A673 (cell line): ENCODE measurements at regions not wholly inside any gene's neighbourhood (a gene's known extent, or its start where the extent isn't known, plus 50 kb on each side); places are given as distances from the start of the nearest gene placed in this dataset.
"Not testable (repeated sequence)": the region's sequence is repeated elsewhere in the genome, so short reads cannot be mapped to it uniquely, and the experiment has no call there.

ENCODE experiments used
- BruUV-seq: library from RNA; stranded (reverse); fragments of 400-500 nt; replicated peaks from 2 replicates; lab custom pipeline; 2021; lab: Mats Ljungman, UMichigan
- CTCF ChIA-PET: fragments of 300-600 bp; sonication (Branson Sonifier 250); formaldehyde crosslinking; loops from one replicate; lab custom pipeline; 2022; ENCODE audit warnings: antibody characterized with exemption; lab: Charles Lee
- POLR2A ChIA-PET: fragments of 300-600 bp; sonication (Branson Sonifier 250); formaldehyde crosslinking; loops from one replicate; lab custom pipeline; 2022; ENCODE audit warnings: antibody characterized with exemption; ENCODE audit not compliant: low non-redundant PET; lab: Charles Lee
- DNase-seq: peaks from one replicate; pipeline ENCODE4 v3.0.0-alpha.2; 2015; ENCODE audit warnings: low spot score
- H3K27ac ChIP-seq: fragments of 200-600 bp; sonication (generic); 2 replicates; pipeline ENCODE4 v1.5.1; 2016; ENCODE audit warnings: mixed run types, low read depth, mild to moderate bottlenecking, mixed read lengths, antibody characterized with exemption, low read length; ENCODE audit not compliant: poor library complexity, severe bottlenecking
- H3K27me3 ChIP-seq: fragments of 200-600 bp; sonication (generic); replicated peaks from 2 replicates; pipeline ENCODE4 v1.6.1; 2017; ENCODE audit warnings: mixed run types, low read depth, mild to moderate bottlenecking, mixed read lengths, antibody characterized with exemption, low read length; ENCODE audit not compliant: insufficient read depth, poor library complexity
- H3K36me3 ChIP-seq: fragments of 200-600 bp; sonication (generic); 2 replicates; pipeline ENCODE4 v1.6.1; 2016; ENCODE audit warnings: mixed run types, mild to moderate bottlenecking, mixed read lengths, antibody characterized with exemption, low read length; ENCODE audit not compliant: insufficient read depth, poor library complexity, severe bottlenecking
- H3K4me1 ChIP-seq: fragments of 200-600 bp; sonication (generic); 2 replicates; pipeline ENCODE4 v1.6.1; 2017; ENCODE audit warnings: mixed run types, mild to moderate bottlenecking, mixed read lengths, antibody characterized with exemption, low read length; ENCODE audit not compliant: insufficient read depth, poor library complexity, severe bottlenecking
- H3K4me3 ChIP-seq: fragments of 200-600 bp; sonication (generic); 2 replicates; pipeline ENCODE4 v1.5.1; 2016; ENCODE audit warnings: low read depth, mixed run types, mild to moderate bottlenecking, mixed read lengths, low read length; ENCODE audit not compliant: poor library complexity, severe bottlenecking
- H3K9me3 ChIP-seq: fragments of 200-600 bp; sonication (generic); 2 replicates; pipeline ENCODE4 v1.6.1; 2016; ENCODE audit warnings: mixed run types, low read depth, mild to moderate bottlenecking, mixed read lengths, antibody characterized with exemption, low read length; ENCODE audit not compliant: poor library complexity, severe bottlenecking
- EZH2 ChIP-seq: fragments of 200-600 bp; sonication (generic); IDR thresholded peaks from 2 replicates; pipeline ENCODE4 v1.6.1; 2017; ENCODE audit warnings: borderline replicate concordance, low read depth, mild to moderate bottlenecking, mixed read lengths, antibody characterized with exemption, low read length; ENCODE audit not compliant: poor library complexity, severe bottlenecking
- intact Hi-C: fragments of 100-400 bp; cut with micrococcal nuclease; formaldehyde crosslinking; loops from one replicate; pipeline ENCODE4 v1.10.0; 2022; ENCODE audit not compliant: unreplicated experiment
- TF ChIP-seq, protein P1 (sequence below): fragments of 300-800, 200-600 bp; sonication (generic); conservative IDR thresholded peaks from 2 replicates; pipeline ENCODE4 v1.5.1; 2017; ENCODE audit warnings: low read depth, mild to moderate bottlenecking, antibody characterized with exemption, low read length, moderate library complexity, mixed read lengths

DNA sequence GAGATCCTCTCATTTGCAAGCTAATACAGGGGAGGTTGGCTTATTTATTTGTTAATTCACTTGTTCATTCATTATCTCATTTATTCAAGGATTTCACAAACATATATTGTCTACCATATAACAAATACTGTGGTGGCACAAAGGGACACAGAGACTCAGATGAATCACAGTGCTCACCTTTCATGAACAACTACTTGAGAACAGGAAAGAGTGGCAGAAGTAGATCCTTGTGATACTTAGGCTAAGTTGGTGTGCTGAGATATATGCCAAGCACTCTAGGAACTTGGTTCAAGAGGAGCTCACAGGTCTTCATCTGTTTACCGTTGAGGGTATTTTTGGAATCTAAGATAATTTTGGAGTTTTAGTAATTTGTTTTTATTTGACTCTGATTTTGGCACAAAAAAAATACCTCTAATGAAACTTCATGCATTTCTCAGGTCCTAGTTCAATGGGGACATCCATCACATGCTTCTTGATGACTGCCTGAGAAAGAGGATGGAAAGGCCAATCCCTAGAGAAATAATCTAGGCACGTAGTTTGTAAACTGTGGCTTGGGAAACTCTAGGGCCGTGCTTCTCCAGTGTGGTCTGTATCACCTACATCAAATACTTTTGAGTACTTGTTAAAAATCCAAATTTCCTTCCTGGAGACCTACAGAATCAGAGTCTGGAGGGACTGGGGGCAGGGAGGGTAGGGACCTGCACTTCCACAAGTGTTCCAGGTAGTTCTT, 113.3 kb downstream of the OSTF1 start:
- Histone ChIP-seq H3K27me3 (no peaks in the 10 kb centered on the region), H3K36me3 (no peaks in the 10 kb centered on the region), H3K4me1 (no peaks in the 10 kb centered on the region), H3K4me3 (no peak overlapping the region), H3K27ac (no peak overlapping the region), H3K9me3 (no peaks in the 10 kb centered on the region)
- ChIA-PET CTCF (no interaction called here), POLR2A (no interaction called here)
- no peak for TF ChIP-seq EZH2
- TF ChIP-seq, protein P1, sequence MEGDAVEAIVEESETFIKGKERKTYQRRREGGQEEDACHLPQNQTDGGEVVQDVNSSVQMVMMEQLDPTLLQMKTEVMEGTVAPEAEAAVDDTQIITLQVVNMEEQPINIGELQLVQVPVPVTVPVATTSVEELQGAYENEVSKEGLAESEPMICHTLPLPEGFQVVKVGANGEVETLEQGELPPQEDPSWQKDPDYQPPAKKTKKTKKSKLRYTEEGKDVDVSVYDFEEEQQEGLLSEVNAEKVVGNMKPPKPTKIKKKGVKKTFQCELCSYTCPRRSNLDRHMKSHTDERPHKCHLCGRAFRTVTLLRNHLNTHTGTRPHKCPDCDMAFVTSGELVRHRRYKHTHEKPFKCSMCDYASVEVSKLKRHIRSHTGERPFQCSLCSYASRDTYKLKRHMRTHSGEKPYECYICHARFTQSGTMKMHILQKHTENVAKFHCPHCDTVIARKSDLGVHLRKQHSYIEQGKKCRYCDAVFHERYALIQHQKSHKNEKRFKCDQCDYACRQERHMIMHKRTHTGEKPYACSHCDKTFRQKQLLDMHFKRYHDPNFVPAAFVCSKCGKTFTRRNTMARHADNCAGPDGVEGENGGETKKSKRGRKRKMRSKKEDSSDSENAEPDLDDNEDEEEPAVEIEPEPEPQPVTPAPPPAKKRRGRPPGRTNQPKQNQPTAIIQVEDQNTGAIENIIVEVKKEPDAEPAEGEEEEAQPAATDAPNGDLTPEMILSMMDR: no peak
- intact Hi-C loops: loop anchor here (1.0 to 2.0 kb wide), 3 partner anchors 37 to 1101 kb away; no protein-coding TSS in a partner anchor
- DNase-seq: no peak
- no TSS peak for BruUV-seq

DNA sequence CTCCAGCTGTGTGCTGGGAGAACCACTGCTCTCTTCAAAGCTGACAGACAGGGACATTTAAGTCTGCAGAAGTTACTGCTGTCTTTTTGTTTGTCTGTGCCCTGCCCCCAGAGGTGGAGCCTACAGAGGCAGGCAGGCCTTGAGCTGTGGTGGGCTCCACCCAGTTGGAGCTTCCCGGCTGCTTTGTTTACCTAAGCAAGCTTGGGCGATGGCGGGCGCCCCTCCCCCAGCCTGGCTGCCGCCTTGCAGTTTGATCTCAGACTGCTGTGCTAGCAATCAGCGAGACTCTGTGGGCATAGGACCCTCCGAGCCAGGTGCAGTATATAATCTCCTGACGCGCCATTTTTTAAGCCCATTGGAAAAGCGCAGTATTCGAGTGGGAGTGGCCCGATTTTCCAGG, 119.7 kb downstream of the OSTF1 start:
- CTCF ChIA-PET: not testable (repeated sequence)

DNA sequence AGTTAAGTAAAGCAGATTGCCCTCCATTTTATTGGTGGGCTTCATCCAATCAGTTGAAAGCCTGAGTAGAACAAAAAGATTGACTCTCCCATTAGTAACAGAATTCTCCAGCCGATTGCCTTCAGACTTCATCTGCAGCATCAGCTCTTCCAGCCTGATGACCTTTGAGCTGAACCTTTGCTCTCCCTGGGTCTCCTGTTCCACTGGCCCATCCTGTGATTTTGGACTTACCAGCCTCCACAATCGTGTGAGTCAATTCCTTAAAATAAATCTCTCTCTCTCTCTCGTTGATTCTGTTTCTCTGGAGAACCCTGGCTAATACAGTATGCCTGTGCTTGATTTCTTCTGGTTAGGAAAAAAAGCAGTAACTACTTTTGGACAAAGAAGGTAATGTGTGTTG, 121.9 kb downstream of the OSTF1 start:
- no peak for DNase-seq
- H3K27ac ChIP-seq: no peak overlapping the region
- H3K4me3 ChIP-seq: no peak overlapping the region
- CTCF ChIA-PET: no interaction called here
- H3K27me3 ChIP-seq: peaks cover 12% of the 10 kb centered on the region
- TF ChIP-seq, protein P1: no peak
- TF ChIP-seq EZH2: no peak
- no peaks in the 10 kb centered on the region for H3K4me1 ChIP-seq
- no TSS peak for BruUV-seq
- H3K36me3 ChIP-seq: no peaks in the 10 kb centered on the region
- no peaks in the 10 kb centered on the region for H3K9me3 ChIP-seq
- POLR2A ChIA-PET: no interaction called here
- intact Hi-C loops: no loop called here

More for the DNA sequence above, 119.7 kb downstream of the OSTF1 start:
- intact Hi-C loops, H3K27me3 ChIP-seq, BruUV-seq, H3K4me1 ChIP-seq, H3K27ac ChIP-seq, H3K4me3 ChIP-seq, DNase-seq, H3K36me3 ChIP-seq, H3K9me3 ChIP-seq, POLR2A ChIA-PET: not testable (repeated sequence)

DNA sequence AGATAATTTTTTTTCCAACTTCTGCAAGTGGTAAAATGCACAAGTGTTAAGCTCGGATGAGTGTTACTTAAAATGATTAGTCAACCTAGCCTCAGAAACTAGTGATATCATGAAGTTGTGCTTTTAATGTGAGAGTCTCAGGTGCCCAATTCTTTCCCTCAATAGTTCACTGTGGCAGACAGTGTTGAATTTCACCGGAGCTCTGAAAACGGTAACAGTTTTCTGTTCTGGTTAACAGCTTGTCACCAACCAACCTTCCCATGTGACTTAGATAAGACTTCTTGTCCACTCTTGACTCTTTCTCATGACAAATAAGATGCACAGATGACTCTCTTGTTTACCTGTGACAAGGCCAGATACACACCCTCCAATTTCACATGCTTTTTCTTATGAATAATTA, 125.5 kb downstream of the OSTF1 start:
- TF ChIP-seq, protein P1: no peak
- TF ChIP-seq EZH2: no peak
- Histone ChIP-seq H3K4me1 (no peaks in the 10 kb centered on the region), H3K27me3 (peaks cover 29% of the 10 kb centered on the region), H3K27ac (no peak overlapping the region), H3K9me3 (no peaks in the 10 kb centered on the region), H3K36me3 (no peaks in the 10 kb centered on the region), H3K4me3 (no peak overlapping the region)
- ChIA-PET POLR2A (no interaction called here), CTCF (no interaction called here)
- intact Hi-C loops: no loop called here
- no TSS peak for BruUV-seq
- DNase-seq: no peak
